ENCODE measurements at regions not wholly inside any gene's neighbourhood (a gene's known extent, or its start where the extent isn't known, plus 50 kb on each side); places are given as distances from the start of the nearest gene placed in this dataset.

GRCh38 chr3:103693831-103694230, 1259.0 kb downstream of the ZPLD1 start:
- no peak for DNase-seq

DNA sequence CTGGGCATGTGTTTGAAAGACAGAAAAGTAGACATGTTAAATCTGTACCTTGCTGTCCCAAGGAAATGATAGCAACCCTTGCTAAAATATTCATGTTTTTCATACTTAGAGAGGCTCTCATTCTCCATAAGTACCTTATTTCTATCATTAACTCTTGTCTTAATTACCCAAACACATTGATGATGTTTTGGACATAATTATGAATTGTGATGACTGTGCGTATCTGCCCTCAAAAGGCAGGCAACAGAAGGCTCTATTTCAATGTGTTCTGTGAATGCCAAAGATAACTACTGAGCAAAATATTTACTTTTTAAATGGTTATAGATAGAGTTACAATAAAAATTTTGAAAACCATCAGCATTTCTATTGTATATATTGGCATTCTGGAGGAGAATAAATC, 1263.8 kb downstream of the ZPLD1 start:
- DNase-seq = no peak

GRCh38 chr3:103699228-103699627, 1264.4 kb downstream of the ZPLD1 start:
- no peak for DNase-seq

GRCh38 chr3:103705641-103706040, 1270.8 kb downstream of the ZPLD1 start:
- no peak for DNase-seq

GRCh38 chr3:103706671-103707070, 1271.9 kb downstream of the ZPLD1 start:
- DNase-seq = no peak

DNA sequence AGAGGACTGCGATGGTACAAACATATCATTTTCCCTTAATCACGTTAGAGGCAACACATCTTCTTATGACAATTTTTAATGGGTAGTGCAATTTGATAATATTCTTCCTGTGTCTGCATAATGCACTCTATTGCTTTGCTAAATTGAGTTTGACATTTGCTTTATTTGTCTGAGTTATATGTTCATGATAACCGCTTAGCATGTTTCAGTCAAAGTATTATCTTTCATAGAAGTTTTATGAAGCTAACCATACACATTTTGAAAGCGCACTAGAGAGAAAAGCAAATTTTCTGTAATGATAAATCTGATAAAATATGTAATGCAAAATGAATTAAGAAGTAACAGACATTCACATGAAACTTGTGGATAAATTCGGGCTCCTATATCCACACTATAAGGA, 1276.9 kb downstream of the ZPLD1 start:
- no peak for DNase-seq

DNA sequence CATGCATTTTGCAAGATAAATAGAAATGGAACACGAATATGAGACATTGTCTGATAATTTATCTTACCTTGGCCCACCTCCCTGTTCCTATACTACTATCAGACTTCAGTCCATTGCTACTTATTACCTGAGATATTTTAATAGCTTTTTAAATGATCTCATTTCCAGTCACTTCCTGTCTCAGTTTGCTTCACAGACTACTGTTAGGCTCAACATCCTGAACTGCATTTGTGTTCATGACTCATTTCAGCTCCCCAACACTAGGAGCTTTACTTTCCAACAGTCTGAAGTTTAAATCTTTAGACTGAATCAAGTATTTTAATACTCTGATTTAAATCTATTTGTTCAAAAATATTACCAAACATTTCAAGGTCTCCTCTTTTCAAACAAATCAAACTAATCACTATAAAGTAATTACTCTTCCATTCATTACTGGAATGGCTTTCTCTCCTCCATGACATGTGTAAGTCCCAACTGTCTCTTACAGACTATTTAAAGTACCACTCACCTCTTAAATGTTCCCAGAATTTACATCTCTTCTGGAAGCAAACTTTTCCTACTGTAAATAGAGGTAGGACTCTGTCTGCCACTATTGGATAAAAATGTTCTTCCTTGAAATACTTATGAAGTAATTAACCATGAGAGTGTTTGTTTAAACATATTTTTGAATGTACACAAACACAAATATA, 1277.6 kb downstream of the ZPLD1 start:
- DNase-seq = no peak

DNA sequence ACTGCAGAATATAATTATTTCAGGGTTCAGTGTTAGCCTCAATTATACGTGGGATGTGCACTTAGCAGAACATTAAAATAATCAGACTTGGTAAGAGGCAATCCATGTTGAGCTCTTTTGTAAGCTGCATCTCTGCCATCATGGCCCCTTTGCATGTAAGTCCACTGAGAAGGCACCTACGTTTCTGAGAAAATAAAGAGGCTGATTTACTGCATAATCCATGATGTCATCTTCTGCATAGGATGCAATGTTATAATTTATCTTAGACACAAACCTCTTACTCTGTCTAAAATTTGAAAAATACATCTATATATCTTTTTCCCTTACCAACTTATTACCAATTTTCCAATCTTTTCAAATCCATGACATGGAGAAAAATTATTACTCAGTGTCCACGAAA, 1294.7 kb downstream of the ZPLD1 start:
- DNase-seq = no peak

- DNase-seq = no peak
Measured at GRCh38 chr3:103730744-103731143, 1295.9 kb downstream of the ZPLD1 start.

- DNase-seq = no peak
Measured at GRCh38 chr3:103752986-103753385, 1318.2 kb downstream of the ZPLD1 start.

DNA sequence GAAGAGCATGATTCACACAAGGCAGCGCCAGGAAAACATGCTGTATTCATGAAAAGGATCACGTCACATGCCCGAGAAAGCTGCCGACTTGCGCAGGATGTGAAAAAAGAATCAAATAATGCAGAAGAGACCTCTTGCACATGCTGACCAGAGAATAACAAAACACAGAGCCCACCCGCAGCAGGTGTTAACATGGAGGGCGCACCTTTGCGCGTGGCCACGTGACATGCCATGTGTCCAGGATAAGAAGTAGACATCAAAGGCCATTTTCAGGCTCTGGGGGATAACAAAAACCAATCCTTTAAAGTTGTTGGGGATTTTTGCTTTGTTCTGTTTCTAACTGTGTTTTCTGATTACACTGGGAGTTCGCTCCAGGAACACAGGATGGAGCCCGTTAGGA, 1332.8 kb downstream of the ZPLD1 start:
- DNase-seq = no peak

DNA sequence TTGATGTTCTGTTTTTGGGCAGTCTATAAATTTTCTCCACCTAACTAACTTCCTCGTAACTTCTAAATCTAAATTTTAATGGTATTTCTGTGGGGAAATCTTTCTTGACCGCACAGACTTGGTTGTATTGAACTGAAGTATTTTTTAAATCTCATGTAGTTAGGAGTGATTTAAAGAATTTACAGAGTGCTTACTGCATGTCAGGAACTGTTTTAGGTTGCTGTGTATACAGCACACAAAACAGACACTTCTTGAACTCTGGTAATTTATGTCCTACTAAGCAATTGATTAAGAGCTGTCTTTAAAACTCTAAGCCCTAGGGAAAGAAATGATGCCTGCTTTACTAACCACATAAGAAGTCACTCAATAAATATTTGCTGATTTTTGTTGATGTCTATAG, 1350.2 kb downstream of the ZPLD1 start:
- no peak for DNase-seq

GRCh38 chr3:103785537-103785936, 1350.7 kb downstream of the ZPLD1 start:
- DNase-seq = no peak

- no peak for DNase-seq
Measured at GRCh38 chr3:103786296-103786695, 1351.5 kb downstream of the ZPLD1 start.

DNA sequence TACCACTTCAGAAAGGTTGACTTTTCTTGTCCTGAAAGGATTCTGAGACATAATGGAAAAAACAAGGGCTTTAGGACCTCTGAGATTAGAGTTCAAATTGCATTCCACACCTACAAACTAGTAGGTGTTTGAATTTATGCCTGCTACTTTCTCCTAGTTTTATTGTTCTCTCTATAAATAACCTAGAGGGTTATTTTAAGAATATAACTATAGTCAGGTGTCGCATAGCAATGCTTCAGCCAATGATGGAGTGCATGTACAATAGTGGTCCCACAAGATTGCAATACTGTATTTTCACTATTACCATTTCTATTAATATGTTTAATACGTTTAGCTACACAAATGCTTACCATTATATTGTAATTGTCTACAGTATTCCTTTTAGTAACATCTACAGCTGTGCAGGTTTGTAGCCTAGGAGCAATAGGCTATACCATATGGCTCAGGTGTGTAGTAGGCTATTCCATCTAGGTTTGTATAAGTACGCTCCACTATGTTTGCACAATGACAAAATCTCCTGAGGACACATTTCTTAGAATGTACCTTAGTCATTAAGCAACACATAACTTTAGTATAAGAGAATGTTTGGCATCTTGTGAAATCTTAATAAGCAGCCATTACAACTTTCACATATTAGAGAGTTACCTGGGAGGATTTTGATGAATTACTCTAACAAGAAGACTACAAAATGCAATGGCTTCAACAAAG, 1352.5 kb downstream of the ZPLD1 start:
- no peak for DNase-seq

DNA sequence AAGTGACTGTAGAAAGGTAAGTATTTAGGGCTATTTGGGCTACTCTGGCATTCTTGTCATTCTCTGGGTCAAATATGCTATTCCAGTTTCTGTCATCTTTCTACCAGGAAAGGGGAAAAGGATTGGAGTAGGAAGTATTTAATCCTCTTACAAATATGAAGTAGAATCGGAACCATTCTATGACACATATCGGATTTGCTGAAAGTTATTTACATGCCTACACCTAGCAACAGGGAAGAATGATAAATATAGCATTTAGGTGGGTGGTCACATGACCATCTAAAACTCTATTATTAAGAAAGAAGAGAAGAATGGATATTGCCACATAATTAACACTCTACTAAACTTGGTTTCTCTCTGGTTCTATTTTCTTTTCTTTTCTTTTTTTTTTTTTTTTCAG, 1353.1 kb downstream of the ZPLD1 start:
- DNase-seq = no peak

DNA sequence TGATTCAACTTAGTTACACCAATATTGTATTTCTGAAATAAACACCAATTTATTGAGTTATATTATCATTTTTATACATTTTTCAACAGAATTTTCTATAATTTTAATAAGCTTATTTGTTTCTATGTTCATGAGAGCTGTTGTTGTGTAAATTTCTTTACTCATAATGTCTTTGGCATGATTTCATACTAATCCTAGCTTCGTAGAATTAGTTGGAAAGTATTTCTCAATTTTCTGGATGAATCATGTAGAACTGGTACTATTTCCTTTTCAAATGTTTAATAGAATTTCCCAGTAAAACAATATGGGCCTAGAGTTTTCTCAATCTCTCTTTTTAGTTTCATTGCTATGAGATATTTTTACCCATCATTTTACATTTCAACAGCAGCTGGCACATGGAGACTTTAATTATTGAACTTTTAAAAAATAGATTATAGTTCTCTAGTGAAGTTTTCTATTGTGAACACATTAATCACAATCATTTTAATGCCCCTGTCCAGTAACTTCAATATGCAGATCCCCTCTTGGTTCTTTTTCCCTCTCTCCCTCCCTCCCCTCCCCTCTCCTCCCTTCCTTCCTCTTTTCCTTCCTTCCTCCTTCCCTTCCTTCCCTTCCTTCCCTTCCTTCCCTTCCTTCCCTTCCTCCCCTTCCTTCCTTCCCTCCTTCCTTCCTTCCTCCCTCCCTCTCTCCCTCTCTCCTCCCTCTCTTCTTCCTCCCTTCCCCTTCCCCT, 1357.1 kb downstream of the ZPLD1 start:
- DNase-seq = no peak

DNA sequence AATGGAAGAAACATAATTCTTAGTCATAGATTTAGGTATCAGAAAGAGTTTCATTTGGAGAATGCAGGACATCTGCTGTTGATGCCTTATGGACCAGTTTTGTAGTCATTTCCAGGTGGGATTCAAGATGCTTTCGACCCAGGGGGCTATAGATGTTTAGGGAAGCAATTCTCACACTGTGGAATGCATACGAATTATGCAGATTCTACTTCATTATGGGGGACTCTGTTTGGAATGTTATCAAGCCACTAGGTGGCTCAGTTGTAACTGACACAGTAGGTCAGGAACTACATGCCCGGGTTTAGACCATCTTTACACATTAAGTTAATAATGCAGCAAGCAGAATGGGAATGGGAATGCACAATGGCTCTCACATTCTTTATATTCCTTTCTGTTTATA, 1359.8 kb downstream of the ZPLD1 start:
- DNase-seq = no peak

DNA sequence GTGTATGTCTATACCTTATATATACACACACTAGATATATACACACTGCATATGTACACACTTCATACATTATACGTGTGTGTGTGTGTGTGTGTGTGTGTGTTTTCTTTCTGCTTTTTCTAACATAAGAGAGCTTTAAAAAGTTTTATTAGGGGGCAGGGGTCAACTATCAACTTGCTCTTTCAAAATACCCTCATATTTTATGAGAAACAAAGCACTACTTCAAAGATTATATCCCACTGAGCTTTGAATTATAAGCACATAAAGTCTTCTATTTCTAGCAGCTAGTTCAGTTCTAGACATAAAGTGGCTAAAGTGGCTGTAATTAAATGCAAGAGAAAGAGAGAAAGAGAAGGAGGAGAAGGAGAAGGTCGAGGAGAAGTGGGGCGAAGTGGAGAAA, 1361.3 kb downstream of the ZPLD1 start:
- no peak for DNase-seq

DNA sequence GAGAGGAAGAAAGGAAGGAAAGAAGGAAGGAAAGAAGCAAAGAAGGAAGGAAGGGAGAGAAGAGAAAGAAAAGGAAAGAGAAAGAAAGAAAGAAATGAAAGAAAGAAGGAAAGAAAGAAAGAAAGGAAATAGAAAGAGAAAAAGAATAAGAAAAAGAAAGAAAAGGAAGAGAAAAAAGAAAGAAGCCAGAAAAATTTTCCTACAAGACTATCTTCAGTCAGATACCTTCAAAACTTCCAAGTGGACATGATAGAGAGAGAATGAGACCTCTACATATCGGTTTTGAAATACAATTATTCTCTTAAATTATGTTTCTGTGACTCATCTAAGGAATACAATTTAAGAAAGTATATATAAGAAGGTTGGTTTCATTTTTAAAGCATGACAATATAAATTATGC, 1369.0 kb downstream of the ZPLD1 start:
- no peak for DNase-seq

DNA sequence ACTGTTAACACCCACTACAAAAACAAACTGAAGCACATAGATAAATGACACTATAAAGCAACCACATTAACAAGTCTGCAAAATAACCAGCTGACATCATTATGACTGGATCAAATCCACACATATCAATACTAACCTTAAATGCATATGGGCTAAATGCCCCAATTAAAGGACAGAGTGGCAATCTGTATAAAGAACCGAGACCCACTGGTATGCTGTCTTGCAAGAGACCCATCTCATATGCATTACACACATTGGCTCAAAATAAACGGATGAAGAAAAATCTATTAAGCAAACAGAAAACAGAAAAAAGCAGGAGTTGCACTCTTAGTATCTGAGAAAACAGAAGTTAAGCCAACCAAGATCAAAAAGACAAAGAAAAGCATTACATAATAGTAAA, 1375.4 kb downstream of the ZPLD1 start:
- no peak for DNase-seq

GRCh38 chr3:103813955-103814354, 1379.1 kb downstream of the ZPLD1 start:
- no peak for DNase-seq

- no peak for DNase-seq
Measured at GRCh38 chr3:103818398-103818797, 1383.6 kb downstream of the ZPLD1 start.

GRCh38 chr3:103818800-103819199, 1384.0 kb downstream of the ZPLD1 start:
- no peak for DNase-seq

All from activated effector memory CD4-positive, alpha-beta T cell treated with Interleukin-2 at 50 U/mL for 16 hours (primary cell).